ENCODE measurements at regions not wholly inside any gene's neighbourhood (a gene's known extent, or its start where the extent isn't known, plus 50 kb on each side); places are given as distances from the start of the nearest gene placed in this dataset.
"Not testable (repeated sequence)": the region's sequence is repeated elsewhere in the genome, so short reads cannot be mapped to it uniquely, and the experiment has no call there.

DNA sequence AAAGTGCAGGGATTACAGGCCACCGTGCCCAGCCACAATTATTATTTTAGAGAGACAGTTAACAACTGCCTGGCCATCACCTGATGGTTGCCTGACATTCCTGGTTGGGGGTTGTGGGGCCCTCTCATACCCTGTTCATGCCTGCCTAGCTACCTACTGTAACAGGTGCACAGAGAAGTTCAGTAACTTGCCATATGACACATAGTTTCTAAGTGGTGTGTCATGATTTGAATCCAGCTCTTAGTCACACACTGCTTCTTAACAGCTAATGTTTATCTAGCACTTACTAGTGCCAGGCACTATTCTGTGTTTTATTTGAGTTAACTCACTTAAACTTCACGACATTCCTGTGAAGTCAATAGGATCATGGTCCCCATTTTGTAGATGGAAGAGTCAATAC lies 122.7 kb upstream of the JADE1 start:
- ChIA-PET CTCF (interaction anchor here (1.3 to 1.8 kb wide), 2 partner anchors 10 to 11 kb away, joined by 4 to 5 read pairs; no protein-coding TSS in a partner anchor), POLR2A (interaction anchor here (0.5 kb wide), 1 partner anchor 22 kb away, joined by 3 read pairs; no protein-coding TSS in a partner anchor)
- TF ChIP-seq, protein P1, sequence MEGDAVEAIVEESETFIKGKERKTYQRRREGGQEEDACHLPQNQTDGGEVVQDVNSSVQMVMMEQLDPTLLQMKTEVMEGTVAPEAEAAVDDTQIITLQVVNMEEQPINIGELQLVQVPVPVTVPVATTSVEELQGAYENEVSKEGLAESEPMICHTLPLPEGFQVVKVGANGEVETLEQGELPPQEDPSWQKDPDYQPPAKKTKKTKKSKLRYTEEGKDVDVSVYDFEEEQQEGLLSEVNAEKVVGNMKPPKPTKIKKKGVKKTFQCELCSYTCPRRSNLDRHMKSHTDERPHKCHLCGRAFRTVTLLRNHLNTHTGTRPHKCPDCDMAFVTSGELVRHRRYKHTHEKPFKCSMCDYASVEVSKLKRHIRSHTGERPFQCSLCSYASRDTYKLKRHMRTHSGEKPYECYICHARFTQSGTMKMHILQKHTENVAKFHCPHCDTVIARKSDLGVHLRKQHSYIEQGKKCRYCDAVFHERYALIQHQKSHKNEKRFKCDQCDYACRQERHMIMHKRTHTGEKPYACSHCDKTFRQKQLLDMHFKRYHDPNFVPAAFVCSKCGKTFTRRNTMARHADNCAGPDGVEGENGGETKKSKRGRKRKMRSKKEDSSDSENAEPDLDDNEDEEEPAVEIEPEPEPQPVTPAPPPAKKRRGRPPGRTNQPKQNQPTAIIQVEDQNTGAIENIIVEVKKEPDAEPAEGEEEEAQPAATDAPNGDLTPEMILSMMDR (IDR thresholded peaks at IDR 0.05; ENCODE audit: control extremely low read depth, extremely low read depth, low read depth, missing control alignments), result no peak
- no peak for DNase-seq (ENCODE audit: extremely low spot score)

DNA sequence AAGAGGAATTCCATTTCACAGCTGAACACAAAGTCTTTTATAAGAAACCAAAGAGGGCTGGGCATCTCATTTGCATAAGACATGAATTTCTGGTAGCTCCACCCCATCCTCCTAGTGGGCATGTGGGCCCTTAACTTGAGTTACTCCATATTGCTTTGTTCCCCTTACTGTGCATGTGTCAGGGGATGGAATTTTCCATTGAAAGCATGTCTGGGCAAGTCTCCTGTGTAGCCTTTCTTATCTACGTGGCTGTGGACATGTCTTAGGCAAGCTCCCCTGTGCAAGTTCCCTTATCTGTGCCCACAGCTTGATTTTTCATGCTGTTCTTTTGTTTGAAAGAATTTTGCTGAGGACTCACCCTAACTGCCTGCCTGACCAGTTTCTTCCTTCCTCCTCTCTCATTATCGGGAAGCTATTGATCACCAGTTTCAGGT lies 123.5 kb upstream of the JADE1 start:
- ChIA-PET POLR2A (interaction anchor here (0.5 kb wide), 1 partner anchor 21 kb away, joined by 3 read pairs; no protein-coding TSS in a partner anchor), CTCF (interaction anchor here (1.3 to 1.8 kb wide), 2 partner anchors 9 to 11 kb away, joined by 4 to 5 read pairs; no protein-coding TSS in a partner anchor)
- TF ChIP-seq, protein P1 (IDR thresholded peaks at IDR 0.05; ENCODE audit: control extremely low read depth, extremely low read depth, low read depth, missing control alignments), result no peak
- no peak for DNase-seq (ENCODE audit: extremely low spot score)

DNA sequence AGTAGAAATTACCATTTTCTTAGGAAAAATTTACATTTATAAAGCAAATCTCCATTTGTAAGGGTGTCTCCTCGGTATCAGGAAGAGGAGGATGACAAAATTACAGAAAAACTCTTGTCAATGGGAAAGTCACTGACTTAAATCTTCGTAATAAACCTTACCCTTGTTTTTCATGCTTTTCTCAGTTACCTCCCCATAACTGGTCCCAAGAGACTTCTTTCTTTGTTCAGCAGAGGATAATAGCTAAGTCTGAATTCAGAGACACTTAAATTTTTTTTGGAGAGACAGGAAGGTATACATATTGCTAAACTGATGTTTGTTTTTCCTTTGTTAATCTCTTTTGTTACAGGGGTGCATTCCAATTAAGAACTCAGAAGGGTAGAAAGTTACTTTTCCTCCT lies 125.5 kb upstream of the JADE1 start:
- CTCF ChIA-PET, result interaction anchor here (0.8 to 1.2 kb wide), 2 partner anchors 15 kb away, joined by 3 read pairs; no protein-coding TSS in a partner anchor
- TF ChIP-seq, protein P1 (IDR thresholded peaks at IDR 0.05; ENCODE audit: control extremely low read depth, extremely low read depth, low read depth, missing control alignments), result no peak
- POLR2A ChIA-PET, result no interaction called here
- DNase-seq (ENCODE audit: extremely low spot score), result no peak

DNA sequence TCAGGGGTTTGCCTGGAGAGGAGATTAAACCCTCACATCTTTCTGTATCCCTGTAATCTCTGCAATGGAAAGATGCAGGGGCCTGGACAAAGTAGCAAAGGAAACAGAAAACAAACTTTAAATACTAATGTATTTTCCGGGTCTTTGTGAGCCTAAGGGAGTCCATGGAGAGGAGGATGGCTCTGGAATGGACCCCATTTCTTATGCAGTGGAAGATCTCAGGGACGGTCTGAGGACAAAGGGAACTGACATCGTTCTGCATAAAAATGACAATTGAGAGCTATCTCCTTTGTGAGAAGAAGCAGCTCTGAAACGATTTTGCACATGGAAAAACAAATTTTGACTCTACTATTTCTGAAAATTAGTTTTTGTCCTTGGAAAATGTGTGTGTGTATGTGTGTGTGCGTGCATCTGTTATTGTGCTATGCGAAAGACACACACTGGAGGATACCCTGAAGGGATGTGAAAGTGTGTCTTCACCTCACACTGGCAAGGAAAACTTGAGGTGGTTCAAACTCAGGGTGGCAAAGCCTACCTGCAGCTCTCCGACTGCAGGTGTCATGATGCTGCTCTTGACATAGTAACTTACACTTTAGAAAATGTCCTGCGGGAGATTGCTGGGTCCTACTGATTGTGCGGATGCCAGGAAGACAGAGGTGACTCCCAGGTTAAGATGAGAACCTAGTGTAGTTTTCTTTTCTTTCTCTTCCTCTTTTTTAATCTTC lies 126.4 kb upstream of the JADE1 start:
- TF ChIP-seq, protein P1 (IDR thresholded peaks at IDR 0.05; ENCODE audit: control extremely low read depth, extremely low read depth, low read depth, missing control alignments), result no peak
- POLR2A ChIA-PET, result no interaction called here
- CTCF ChIA-PET, result no interaction called here
- DNase-seq (ENCODE audit: extremely low spot score), result no peak

- POLR2A ChIA-PET, result no interaction called here
- CTCF ChIA-PET, result interaction anchor here (1.1 to 2.1 kb wide), 4 partner anchors 10 to 222 kb away, joined by 3 to 6 read pairs (median 4); no protein-coding TSS in a partner anchor
- DNase-seq (ENCODE audit: extremely low spot score), result no peak
- TF ChIP-seq, protein P1 (IDR thresholded peaks at IDR 0.05; ENCODE audit: control extremely low read depth, extremely low read depth, low read depth, missing control alignments), result no peak
Measured at GRCh38 chr4:128676095-128676494, 133.4 kb upstream of the JADE1 start.

DNA sequence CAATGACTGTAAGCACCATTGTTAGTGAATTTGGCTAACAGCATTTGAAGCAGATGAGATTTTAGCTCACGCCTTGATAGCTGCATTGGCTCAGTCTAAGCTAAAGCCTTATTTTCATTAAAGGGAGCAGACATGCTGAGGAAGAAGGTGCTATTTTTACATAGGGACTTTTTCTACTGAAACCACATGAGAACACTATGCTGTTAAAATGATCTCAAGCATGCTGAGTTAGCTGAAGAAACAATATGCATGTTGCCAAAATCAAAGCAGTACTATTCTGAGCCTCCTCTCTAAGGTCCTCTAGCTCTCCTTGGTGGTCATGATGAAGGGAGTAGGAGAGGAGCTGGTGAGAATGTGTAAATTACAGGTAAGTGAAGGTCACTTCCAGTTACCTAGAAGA lies 134.4 kb upstream of the JADE1 start:
- DNase-seq (ENCODE audit: extremely low spot score), result peak; percentile 77
- TF ChIP-seq, protein P1 (IDR thresholded peaks at IDR 0.05; ENCODE audit: control extremely low read depth, extremely low read depth, low read depth, missing control alignments), result peak; percentile 37
- POLR2A ChIA-PET, result no interaction called here
- CTCF ChIA-PET, result interaction anchor here (0.8 to 1.1 kb wide), 3 partner anchors 9 to 25 kb away, joined by 3 read pairs; no protein-coding TSS in a partner anchor

DNA sequence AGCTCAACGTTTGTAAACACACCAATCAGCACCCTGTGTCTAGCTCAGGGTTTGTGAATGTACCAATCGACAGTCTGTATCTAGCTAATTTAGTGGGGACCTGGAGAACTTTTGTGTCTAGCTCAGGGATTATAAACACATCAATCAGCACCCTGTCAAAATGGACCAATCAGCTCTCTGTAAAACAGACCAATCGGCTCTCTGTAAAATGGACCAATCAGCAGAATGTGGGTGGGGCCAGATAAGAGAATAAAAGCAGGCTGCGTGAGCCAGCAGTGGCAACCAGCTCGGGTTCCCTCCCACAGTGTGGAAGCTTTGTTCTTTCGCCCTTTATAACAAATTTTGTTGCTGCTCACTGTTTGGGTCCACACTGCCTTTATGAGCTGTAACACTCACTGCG lies 136.3 kb upstream of the JADE1 start:
- POLR2A ChIA-PET; DNase-seq (ENCODE audit: extremely low spot score): not testable (repeated sequence)
- CTCF ChIA-PET, result interaction anchor here (1.3 kb wide), 2 partner anchors 25 to 219 kb away, joined by 3 read pairs; no protein-coding TSS in a partner anchor

- CTCF ChIA-PET, result interaction anchor here (1.0 to 1.3 kb wide), 3 partner anchors 25 to 218 kb away, joined by 3 read pairs; no protein-coding TSS in a partner anchor
- DNase-seq (ENCODE audit: extremely low spot score); POLR2A ChIA-PET: not testable (repeated sequence)
Measured at GRCh38 chr4:128672596-128672995, 136.9 kb upstream of the JADE1 start.

Measured in GM10248 (cell line).